ENCODE measurements at regions not wholly inside any gene's neighbourhood (a gene's known extent, or its start where the extent isn't known, plus 50 kb on each side); places are given as distances from the start of the nearest gene placed in this dataset.

DNA sequence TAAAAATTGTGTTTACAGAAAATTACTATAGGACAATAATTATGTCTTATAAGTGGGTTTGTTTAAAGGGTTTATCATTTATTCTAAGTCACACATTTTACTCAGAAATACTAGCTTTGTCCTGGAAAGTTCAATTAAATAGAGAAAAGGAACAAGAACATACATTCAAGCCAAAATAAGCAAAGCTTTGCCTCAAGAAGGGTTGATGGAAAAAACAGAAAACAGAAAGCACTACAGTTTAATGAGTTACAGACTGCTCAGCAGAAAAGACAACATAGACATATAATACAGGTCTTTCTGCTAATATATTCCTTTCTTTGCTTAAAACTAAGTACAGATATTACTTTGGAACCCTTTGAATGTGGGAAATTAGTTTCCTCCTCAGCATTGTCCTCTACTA is 703.0 kb upstream of the LRFN5 start:
- TF ChIP-seq CTCF (IDR thresholded peaks at IDR 0.05), result no peak
- no peak for TF ChIP-seq POLR2AphosphoS5 (IDR thresholded peaks at IDR 0.05)
- TF ChIP-seq EP300 (IDR thresholded peaks at IDR 0.05), result no peak
- TF ChIP-seq POLR2A (IDR thresholded peaks at IDR 0.05), result no peak
